H54 (cell line): ENCODE measurements at regions not wholly inside any gene's neighbourhood (a gene's known extent, or its start where the extent isn't known, plus 50 kb on each side); places are given as distances from the start of the nearest gene placed in this dataset.

ENCODE experiments used
- DNase-seq: peaks from one replicate; pipeline ENCODE4 v3.0.0; 2011; ENCODE audit warnings: low spot score, mixed read lengths; ENCODE audit not compliant: insufficient read length
- FAIRE-seq: peaks from 3 replicates; lab custom pipeline; 2011; peaks lifted over from hg19 to GRCh38; lab: Jason Lieb, UNC
- POLR2A ChIP-seq: IDR thresholded peaks from 2 replicates; pipeline ENCODE4 v1.6.1; 2011; ENCODE audit warnings: low read depth, mild to moderate bottlenecking, low read length

- DNase-seq (no peak), FAIRE-seq (no peak)
- no peak for TF ChIP-seq POLR2A
Measured at GRCh38 chr22:48891688-48892577, 935.7 kb downstream of the BRD1 start.

- no peak for FAIRE-seq
- no peak for DNase-seq
- no peak for TF ChIP-seq POLR2A
Measured at GRCh38 chr22:48890693-48891554, 936.7 kb downstream of the BRD1 start.

- FAIRE-seq (no peak), DNase-seq (no peak)
- no peak for TF ChIP-seq POLR2A
Measured at GRCh38 chr22:48889887-48890692, 937.6 kb downstream of the BRD1 start.

GRCh38 chr22:48889209-48889830, 938.4 kb downstream of the BRD1 start:
- no peak for TF ChIP-seq POLR2A
- DNase-seq (no peak), FAIRE-seq (no peak)

GRCh38 chr22:48888466-48889208, 939.0 kb downstream of the BRD1 start:
- no peak for DNase-seq
- no peak for TF ChIP-seq POLR2A
- FAIRE-seq: no peak

GRCh38 chr22:48887394-48888332, 940.0 kb downstream of the BRD1 start:
- no peak for TF ChIP-seq POLR2A
- no peak for FAIRE-seq
- DNase-seq: no peak

GRCh38 chr22:48886604-48887393, 940.9 kb downstream of the BRD1 start:
- DNase-seq (no peak), FAIRE-seq (no peak)
- TF ChIP-seq POLR2A: no peak

GRCh38 chr22:48885919-48886305, 941.8 kb downstream of the BRD1 start:
- TF ChIP-seq POLR2A: no peak
- DNase-seq: no peak
- FAIRE-seq: no peak

GRCh38 chr22:48885271-48885918, 942.3 kb downstream of the BRD1 start:
- no peak for DNase-seq
- TF ChIP-seq POLR2A: no peak
- no peak for FAIRE-seq

GRCh38 chr22:48884786-48885185, 942.9 kb downstream of the BRD1 start:
- TF ChIP-seq POLR2A: no peak
- no peak for FAIRE-seq

More at GRCh38 chr22:48884786-48885185, 942.9 kb downstream of the BRD1 start:
- no peak for DNase-seq
